Adrenal gland (tissue), 9 donors: ENCODE measurements at regions not wholly inside any gene's neighbourhood (a gene's known extent, or its start where the extent isn't known, plus 50 kb on each side); places are given as distances from the start of the nearest gene placed in this dataset.
A peak's percentile ranks its signal among the peaks of the same experiment; 100 is the strongest.

Experiments used
- DNase-seq, 7 donors: peaks; one replicate each; pipeline ENCODE4 v3.0.0-alpha.2; 2019 to 2020
- H3K27ac ChIP-seq, 5 donors: fragments of 200-600 bp; sonication (generic) in 4 of 5; 1 replicate in 3 of 5; 2 replicates in 2 of 5; pipeline versions ENCODE4 v1.5.1 to v1.8.0; 2016 to 2020; ENCODE audit warnings: mild to moderate bottlenecking in 1 of 5
- H3K27me3 ChIP-seq: fragments of 200-600 bp; 2 replicates; pipeline ENCODE4 v1.8.0; 2021
- H3K36me3 ChIP-seq, 2 donors: fragments of 200-600 bp; replicated peaks in 1 of 2; 1 replicate in 1 of 2; 2 replicates in 1 of 2; pipeline versions ENCODE4 v1.5.1 to v1.8.0; 2018 to 2022
- H3K4me1 ChIP-seq, 2 donors: fragments of 200-600 bp; replicated peaks in 1 of 2; 1 replicate in 1 of 2; 2 replicates in 1 of 2; pipeline versions ENCODE4 v1.5.1 to v1.8.0; 2018 to 2021
- H3K4me3 ChIP-seq, 4 donors: fragments of 200-600 bp; sonication (generic) in 3 of 4; one replicate each; pipeline ENCODE4 v1.5.1; 2016 to 2018
- H3K9me3 ChIP-seq, 3 donors: fragments of 200-600 bp; sonication (generic) in 1 of 3; replicated peaks in 1 of 3; 1 replicate in 2 of 3; 2 replicates in 1 of 3; pipeline versions ENCODE4 v1.5.1 to v1.8.0; 2016 to 2021
- CTCF ChIP-seq, 6 experiments: fragments of 450-650 bp in 4 of 6; fragments of 200-600 bp in 2 of 6; sonication (generic) in 1 of 6; IDR thresholded peaks; 1 replicate in 5 of 6; 2 replicates in 1 of 6; pipeline versions ENCODE4 v1.5.1 to v1.8.0; 2016 to 2021; ENCODE audit warnings: antibody characterized with exemption in 6 of 6, mild to moderate bottlenecking in 2 of 6, moderate library complexity in 1 of 6
- POLR2A ChIP-seq, 2 donors: fragments of 450-650 bp; IDR thresholded peaks; one replicate each; pipeline ENCODE4 v1.6.1; 2017; ENCODE audit warnings: antibody characterized with exemption in 2 of 2, mild to moderate bottlenecking in 2 of 2, moderate library complexity in 1 of 2
- WGBS, 4 donors: extraction: QIAGEN DNeasy Blood & Tissue Kit in 2 of 4; methylation state at CpG; one replicate each; pipeline versions ENCODE4 v1.1.5 to v1.1.7; 2013 to 2017; 5-methylcytosine and 5-hydroxymethylcytosine counted together
- intact Hi-C, 2 donors: fragments of 100-400 bp; cut with DNase I; formaldehyde crosslinking; loops; one replicate each; pipeline versions ENCODE4 v1.14.1 to v1.15.0; 2022 to 2023
- donor health status: healthy with polysubstance abuse.
- donor health status: Bipolar disorder and iron deficiency.
- donor health status: DM: yes; HTN: yes; CAD: no.
- donor health status: DM: no; HTN: no; CAD: no.
- donor health status: DM: no; HTN: no; CAD: no.

- Histone ChIP-seq H3K9me3 (no peaks in the 10 kb centered on the region), H3K4me3 (no peak overlapping the region), H3K4me1 (no peaks in the 10 kb centered on the region), H3K27ac (no peak overlapping the region), H3K27me3 (peaks cover 7% of the 10 kb centered on the region), H3K36me3 (no peaks in the 10 kb centered on the region)
- no peak for TF ChIP-seq CTCF (IDR thresholded peaks at IDR 0.05)
- WGBS, 4 donors, result 87 to 93% (median 90%) methylated on average over 45 to 59 of the region's 59 CpGs
- no peak for DNase-seq
- intact Hi-C loops, result no loop called here
Measured at GRCh38 chr6:163971841-163972838, 557.6 kb downstream of the QKI start.

DNA sequence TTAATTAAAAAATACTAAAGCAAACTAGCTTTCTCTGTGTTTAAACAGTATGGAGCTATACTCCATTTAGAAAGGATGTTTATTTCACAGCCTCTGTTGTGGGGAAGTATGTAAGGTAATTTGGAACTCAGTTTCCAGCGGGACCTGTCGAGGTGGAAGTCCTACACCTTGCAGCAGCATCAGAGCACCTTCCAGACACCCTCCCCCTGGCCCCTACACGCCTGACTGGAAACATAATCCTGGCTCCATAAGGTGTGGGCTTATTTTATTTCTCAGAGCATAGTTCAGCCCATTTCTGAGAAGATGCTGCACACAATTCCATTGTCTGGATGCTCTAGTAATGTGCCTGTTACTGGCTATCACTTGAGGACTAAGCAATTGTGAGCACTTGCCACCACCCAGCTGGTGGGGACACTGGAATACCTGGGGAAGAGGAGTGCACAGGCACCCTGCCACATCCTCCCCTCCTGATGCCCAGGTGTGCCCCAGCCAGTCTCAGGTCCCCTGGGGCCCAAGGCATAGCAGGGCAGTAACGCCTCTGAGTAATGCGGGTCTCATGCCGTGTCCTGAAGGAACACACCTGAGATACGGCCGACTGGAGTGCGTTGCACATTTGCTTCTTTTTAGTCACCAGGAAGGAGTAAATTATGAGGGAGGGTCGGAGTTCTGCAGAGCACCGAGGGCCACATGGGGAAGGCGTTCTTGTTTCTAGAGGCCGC, 556.5 kb downstream of the QKI start:
- WGBS, 4 donors, result 81 to 90% (median 85%) methylated on average over 10 to 13 of the region's 13 CpGs

DNA sequence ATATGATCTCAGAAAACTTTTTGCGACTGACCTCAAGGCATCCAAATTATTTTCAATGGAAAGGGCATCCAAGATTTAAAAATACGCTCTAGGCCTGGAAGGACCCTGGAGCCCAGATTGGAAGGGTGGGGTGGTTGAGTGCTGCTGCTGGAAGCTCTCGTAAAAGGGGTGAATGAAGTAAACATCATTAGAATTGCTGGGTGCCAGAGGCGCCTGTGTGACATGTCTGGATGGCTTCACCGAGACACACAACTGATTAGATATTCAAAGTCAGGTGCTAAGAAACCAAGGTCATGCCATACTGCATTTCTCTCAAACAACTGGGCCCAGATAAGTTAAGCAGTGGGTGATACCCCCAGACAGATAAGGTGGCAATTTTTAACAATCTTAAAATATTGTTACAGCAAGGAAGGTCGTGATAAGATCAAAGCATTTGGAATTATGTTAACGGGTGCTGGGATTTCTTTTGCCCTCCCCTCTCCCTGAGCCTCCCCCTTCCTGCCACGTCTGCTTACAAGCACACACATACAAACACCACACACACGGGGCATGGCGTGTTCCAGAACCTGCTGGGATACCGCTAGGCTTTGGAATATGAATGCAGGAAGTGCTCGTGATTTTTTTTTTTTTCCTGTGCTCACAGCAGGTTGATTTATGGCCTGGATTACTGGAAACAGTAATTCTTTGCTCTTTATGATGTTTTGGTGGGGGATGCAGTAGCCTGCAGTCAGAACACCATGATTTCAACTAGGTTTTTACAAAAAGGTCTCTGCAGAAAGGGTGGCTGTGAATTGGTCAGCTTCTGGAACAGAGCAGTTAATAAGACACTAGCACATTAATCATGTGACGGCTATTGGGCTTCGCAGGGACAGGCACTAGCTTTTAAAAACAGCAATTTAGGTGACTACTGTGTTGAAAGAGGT, 551.2 kb downstream of the QKI start:
- Histone ChIP-seq H3K4me3 (no peak overlapping the region), H3K4me1 (peaks cover 0 to 10% of the 10 kb centered on the region in 2 donors), H3K27ac (peak overlapping the region in 1 of 5 donors; percentile 4), H3K27me3 (peaks cover 7% of the 10 kb centered on the region), H3K36me3 (no peaks in the 10 kb centered on the region), H3K9me3 (no peaks in the 10 kb centered on the region)
- DNase-seq, result peak in 6 of 7 donors; percentile 31 to 73 (median 36)
- no peak for TF ChIP-seq POLR2A (IDR thresholded peaks at IDR 0.05)
- 40 to 47% (median 44%) methylated on average over 14 of the region's 14 CpGs for WGBS, 4 donors
- intact Hi-C loops, result loop anchor here (10.0 kb wide), 1 partner anchor 541 kb away; no protein-coding TSS in a partner anchor

More for the DNA sequence above, 556.5 kb downstream of the QKI start:
- Histone ChIP-seq H3K9me3 (no peaks in the 10 kb centered on the region), H3K36me3 (no peaks in the 10 kb centered on the region), H3K4me3 (no peak overlapping the region), H3K4me1 (peaks cover 0 to 5% of the 10 kb centered on the region in 2 donors), H3K27ac (no peak overlapping the region), H3K27me3 (peaks cover 7% of the 10 kb centered on the region)
- TF ChIP-seq POLR2A (IDR thresholded peaks at IDR 0.05), result no peak
- TF ChIP-seq CTCF (IDR thresholded peaks at IDR 0.05), result no peak
- no peak for DNase-seq
- intact Hi-C loops, result no loop called here

- DNase-seq, result no peak
- H3K27ac ChIP-seq, result no peak overlapping the region
- intact Hi-C loops, result loop anchor here (10.0 kb wide), 1 partner anchor 540 kb away; no protein-coding TSS in a partner anchor
- H3K4me1 ChIP-seq, result peaks cover 0 to 10% of the 10 kb centered on the region in 2 donors
- no peak for TF ChIP-seq CTCF (IDR thresholded peaks at IDR 0.05)
- no peak for TF ChIP-seq POLR2A (IDR thresholded peaks at IDR 0.05)
- H3K27me3 ChIP-seq, result peaks cover 6% of the 10 kb centered on the region
- no peaks in the 10 kb centered on the region for H3K9me3 ChIP-seq
- WGBS, 4 donors, result 83 to 88% (median 86%) methylated on average over 6 of the region's 6 CpGs
- H3K4me3 ChIP-seq, result no peak overlapping the region
- no peaks in the 10 kb centered on the region for H3K36me3 ChIP-seq
Measured at GRCh38 chr6:163964789-163965188, 550.3 kb downstream of the QKI start.
